LNCAP (cell line): ENCODE measurements at regions not wholly inside any gene's neighbourhood (a gene's known extent, or its start where the extent isn't known, plus 50 kb on each side); places are given as distances from the start of the nearest gene placed in this dataset.

Source experiments
- TF ChIP-seq, protein P1 (sequence below): fragments of 450-650 bp; IDR thresholded peaks from 2 replicates; pipeline ENCODE4 v1.5.1; 2017; ENCODE audit warnings: mild to moderate bottlenecking

- TF ChIP-seq, protein P1, sequence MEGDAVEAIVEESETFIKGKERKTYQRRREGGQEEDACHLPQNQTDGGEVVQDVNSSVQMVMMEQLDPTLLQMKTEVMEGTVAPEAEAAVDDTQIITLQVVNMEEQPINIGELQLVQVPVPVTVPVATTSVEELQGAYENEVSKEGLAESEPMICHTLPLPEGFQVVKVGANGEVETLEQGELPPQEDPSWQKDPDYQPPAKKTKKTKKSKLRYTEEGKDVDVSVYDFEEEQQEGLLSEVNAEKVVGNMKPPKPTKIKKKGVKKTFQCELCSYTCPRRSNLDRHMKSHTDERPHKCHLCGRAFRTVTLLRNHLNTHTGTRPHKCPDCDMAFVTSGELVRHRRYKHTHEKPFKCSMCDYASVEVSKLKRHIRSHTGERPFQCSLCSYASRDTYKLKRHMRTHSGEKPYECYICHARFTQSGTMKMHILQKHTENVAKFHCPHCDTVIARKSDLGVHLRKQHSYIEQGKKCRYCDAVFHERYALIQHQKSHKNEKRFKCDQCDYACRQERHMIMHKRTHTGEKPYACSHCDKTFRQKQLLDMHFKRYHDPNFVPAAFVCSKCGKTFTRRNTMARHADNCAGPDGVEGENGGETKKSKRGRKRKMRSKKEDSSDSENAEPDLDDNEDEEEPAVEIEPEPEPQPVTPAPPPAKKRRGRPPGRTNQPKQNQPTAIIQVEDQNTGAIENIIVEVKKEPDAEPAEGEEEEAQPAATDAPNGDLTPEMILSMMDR: no peak
Observed at GRCh38 chr5:18881615-18882014, 1106.4 kb downstream of the CDH18 start.

- TF ChIP-seq, protein P1: no peak
Observed at GRCh38 chr5:18882154-18882553, 1105.8 kb downstream of the CDH18 start.

DNA sequence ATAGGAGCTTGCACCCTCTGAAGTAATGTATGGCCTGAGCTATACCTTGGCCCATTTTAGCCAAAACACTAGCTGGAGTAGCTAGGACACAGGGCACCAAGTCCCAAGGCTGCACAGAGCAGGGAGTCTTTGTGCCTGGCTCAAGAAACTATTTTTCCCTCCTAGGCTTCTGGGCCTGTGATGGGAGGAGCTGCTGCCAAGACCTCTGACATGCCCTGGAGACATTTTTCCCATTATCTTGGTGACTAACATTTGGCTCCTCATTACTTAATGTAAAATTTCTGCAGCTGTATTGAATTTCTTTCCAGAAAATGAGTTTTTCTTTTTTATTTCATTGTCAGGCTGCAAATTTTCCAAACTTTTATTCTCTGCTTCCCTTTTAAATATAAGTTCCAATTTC is 1099.2 kb downstream of the CDH18 start:
- TF ChIP-seq, protein P1: no peak

GRCh38 chr5:18900644-18901043 is 1087.4 kb downstream of the CDH18 start:
- TF ChIP-seq, protein P1: no peak

GRCh38 chr5:18920966-18921365 is 1067.0 kb downstream of the CDH18 start:
- TF ChIP-seq, protein P1: no peak

GRCh38 chr5:18932081-18932480 is 1055.9 kb downstream of the CDH18 start:
- TF ChIP-seq, protein P1: no peak

GRCh38 chr5:18944771-18945170 is 1043.2 kb downstream of the CDH18 start:
- TF ChIP-seq, protein P1: no peak

DNA sequence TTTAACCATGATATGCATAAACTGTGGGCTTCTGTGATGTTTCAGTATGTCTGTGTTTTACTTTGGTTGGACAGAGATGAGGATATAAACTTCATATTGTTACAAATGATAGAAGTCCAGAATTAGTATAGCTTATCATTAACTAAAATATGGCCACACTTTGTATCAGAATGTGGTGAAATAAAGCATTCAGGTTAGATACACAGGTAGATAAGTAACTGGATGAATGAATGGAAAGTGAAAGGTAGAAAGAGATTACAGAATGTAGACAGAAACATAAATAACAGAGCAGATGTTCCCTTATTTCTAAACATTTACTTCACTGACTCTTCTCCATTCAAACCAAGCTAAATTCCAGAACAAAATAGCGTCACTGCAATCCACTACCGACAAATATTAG is 1033.8 kb downstream of the CDH18 start:
- TF ChIP-seq, protein P1: no peak
